ENCODE measurements at regions not wholly inside any gene's neighbourhood (a gene's known extent, or its start where the extent isn't known, plus 50 kb on each side); places are given as distances from the start of the nearest gene placed in this dataset.
"Not testable (repeated sequence)": the region's sequence is repeated elsewhere in the genome, so short reads cannot be mapped to it uniquely, and the experiment has no call there.

DNA sequence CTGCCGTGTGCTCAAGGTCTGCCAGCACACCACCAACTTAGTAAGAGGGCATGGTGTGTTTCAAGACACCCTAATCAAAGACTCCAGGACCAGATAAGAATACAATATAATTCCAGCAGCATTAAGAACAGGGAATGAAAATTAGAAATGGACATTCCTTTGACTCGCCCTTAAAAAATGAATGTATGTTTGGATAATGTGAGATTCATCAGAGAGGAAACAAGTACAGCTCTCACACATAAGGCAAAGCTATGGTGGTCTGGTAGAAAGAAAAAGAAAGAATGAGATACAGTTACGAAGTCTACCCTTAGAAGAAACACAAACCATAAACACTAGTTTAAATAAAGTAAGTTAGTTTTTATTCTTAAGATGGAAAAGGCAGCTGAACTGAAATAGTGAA is 174.8 kb upstream of the ANK3 start:
- DNase-seq = no peak

DNA sequence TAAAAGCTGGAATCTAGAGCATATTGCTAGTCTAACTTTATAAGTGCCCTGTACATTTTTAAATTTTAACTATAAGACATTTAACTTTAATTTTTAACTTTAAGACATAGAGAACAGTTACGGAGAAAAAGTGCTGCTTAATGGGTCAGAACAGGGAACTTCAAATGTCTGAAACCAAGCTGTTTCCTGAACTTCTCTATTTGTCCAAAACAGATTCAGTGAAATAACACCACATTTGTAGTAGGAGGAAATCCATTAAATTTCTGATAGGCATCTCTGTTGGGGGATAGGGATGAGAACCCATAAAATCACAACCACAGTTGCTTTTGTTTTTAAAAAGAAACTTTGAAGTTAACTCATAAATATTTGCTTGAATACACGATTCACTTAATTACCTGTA is 170.8 kb upstream of the ANK3 start:
- DNase-seq = peak; percentile 10 to 38 (median 29)

DNA sequence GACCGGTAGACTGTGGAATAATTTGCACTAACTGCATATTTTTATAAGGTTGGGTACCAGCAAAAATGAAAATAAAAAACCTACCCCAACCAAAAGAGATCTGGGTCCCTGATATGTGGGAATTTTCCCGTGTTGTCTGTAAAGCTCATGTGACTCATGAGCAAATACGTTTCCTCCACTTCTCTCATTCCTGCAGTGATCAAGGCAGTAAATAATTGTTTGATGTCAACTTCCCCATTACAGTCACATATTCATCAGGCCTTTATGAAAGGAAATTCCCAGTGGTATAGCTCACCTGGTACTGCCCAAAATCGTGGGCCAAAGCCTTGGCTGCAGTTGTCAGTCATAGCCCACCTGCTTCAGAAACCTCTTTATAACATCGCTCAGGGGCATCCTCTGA is 166.0 kb upstream of the ANK3 start:
- DNase-seq = peak; percentile 17 to 29 (median 26)

DNA sequence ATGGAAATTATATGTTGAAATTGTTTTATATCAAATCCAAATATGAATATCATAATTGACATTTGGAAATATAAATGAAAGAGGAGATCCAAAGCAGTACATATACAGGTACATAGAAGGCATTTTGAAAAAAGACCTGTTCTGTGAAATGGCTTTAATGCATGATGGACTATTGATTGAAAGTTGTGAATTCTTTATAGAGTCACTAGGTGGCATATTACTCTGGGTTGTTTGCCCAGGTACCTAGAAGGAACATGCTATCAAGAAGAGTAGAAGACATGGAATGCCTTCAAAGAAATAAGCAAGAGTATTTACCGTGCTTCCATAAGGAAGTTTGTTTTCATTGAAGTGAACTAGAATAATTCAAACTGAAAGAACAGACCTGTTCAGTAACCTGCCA is 160.0 kb upstream of the ANK3 start:
- peak in 1 of 3 donors; percentile 9 for DNase-seq

DNA sequence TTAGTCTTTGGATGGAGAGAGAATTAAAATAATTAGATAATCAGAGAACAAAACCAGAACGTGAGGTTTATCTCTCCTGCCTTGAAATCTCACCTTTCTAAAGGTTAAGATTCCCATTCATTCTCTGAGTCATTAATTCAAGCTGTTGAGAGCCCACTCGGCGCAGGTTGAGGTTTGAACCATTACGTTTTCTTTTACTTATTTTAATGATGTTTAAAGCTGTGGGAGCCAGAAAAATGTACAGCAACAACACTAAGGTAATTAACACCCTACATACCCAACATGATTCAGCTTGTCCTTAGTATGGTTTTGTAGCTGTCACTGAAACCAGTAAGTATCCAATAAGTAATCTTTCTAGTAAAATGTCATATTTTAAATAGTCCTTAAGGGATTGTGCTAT is 153.0 kb upstream of the ANK3 start:
- no peak for DNase-seq

DNA sequence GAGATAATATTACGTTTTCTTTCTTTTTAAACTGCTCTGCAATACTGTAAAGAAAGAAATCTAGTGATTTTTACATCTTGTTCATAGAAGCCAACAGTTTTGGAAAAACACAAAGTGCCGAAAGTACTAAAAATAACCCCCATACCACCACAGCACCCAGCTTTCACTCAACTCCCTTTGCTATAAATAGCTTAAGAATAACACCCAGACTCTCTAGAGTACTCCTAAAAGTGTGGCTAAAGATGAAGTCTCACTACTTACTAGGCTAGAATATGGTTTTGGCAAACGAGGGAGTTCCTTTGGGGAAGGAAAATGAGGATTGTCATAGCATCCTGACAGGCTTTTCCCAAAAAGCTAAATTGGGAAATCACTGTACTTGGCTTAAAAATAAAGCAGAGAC is 151.8 kb upstream of the ANK3 start:
- no peak for DNase-seq

DNA sequence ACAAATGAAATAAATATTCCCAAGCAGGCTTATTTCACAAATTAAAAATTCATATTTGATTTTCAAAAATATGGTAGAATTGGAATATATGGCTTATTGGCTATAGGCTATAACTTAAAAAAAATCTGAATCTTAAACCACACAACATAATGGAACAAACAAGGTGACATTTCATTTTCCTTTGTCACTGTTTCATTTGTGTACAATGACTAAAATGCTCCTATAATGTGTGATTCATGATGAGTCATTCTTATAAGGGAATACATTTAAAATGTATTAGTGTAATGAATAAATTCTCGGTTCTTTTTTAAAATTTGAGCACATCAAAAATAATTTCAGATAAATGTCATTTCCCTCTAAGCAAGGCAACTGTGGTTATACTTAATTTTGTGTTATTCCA is 148.0 kb upstream of the ANK3 start:
- peak in 2 of 3 donors; percentile 21 to 34 for DNase-seq

DNA sequence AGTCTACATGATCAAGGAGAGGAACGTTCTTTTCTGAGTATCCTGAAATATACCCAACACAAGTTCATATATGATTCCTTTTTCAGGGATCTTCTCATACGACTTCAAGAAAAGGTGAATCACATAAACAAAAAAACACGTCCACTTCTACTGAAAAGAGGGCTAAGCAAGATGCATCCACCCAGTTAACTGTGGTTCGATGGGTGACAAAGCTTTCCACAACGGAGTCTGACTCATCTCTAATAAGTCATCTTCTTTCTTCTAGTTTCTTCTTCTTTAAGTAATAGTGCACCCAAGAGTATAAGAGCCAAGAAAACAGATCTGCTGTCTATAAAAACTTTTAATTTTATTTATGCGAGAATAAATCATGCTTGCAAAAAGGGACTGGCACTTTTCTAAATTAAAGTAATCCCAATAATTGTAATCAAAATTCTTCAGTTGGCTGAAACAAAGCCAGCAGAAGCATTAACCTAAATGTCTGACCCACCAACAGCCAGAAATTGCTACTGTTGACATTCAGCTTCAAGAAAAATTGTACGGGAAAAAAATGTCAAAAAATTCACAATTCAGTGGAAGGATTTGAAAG is 146.9 kb upstream of the ANK3 start:
- peak; percentile 24 to 61 (median 43) for DNase-seq

DNA sequence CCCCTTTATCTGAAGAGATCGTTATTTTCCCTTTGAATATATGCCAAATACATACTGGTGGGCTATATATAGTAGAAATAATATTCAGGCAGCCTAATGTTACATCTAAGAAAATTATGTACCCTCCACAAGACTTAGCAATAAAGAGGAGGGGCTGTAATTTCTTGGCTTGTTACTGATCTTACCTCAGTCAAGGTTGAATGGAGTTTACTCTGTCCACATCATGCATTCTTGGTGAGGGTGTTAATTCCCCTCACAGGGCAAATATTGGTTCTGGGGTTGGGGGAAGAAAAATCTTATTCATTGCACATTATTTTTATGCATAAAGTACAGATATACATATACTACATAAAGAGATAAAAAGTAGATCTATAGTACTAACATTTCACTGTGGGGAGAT is 145.8 kb upstream of the ANK3 start:
- DNase-seq = no peak

DNA sequence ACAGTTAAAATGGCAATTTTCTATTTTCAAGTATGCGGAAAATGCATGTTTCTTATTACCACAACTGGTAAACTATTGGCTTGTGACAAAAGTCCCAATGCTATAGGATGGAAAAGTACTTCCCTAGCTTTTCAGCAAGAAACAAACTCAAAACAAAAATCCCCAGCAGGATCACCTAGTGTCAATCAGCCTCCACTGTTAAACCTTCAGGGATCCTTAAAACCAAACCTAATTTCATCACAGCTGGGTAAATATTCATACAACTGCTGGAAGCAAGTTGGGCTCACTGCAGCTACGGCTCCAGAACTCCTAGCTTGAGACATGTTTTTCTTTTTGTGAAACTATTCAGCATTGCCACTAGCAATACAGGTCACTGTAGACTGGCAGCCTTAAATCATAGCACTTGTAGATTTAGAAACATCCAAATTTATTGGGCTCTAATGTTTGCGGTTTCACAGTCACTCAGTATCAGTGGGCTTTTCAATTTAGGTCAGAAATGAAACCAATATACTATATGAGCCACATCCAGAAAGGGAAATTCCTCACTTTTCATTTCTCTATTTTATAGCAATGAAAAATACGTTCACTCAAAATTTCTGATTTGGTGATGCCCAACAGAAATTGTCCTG is 145.2 kb upstream of the ANK3 start:
- DNase-seq = peak in 2 of 3 donors; percentile 15 to 21

DNA sequence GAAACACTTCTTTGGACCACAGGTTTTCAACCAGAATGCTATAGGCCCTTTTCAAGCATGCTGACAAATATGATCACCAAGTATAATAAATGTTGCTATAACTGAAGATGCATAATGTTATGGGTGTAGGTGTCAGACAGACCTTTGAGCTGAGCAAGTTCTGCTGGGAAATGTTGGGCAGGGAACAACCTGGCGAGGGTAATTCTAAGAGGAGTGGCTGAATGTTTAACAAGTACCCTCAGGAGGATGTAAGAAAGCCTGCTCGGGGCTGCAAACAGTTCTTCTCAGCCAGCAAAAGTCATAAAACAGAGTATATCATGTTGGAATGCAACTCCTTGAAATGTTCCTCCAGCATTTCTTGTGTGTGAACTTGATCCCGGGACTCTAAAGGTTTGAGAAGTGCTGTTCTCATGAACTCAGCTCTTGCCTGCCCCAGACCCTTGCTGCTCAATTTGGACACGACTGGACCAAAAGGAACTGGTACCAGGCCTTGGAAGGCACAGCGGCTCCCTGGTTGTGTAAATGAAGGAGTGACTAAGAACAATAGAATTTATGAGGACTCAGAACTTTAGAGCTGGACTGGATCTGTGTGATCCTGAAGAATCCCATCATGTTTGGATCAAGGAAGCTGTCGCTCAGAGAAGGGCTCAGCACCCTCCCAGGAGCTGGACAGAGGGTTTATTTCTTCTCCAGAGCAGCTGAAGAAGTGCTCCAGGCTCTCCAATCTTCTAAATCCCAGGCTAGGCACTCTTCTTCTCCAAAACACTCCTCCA is 143.2 kb upstream of the ANK3 start:
- no peak for DNase-seq

DNA sequence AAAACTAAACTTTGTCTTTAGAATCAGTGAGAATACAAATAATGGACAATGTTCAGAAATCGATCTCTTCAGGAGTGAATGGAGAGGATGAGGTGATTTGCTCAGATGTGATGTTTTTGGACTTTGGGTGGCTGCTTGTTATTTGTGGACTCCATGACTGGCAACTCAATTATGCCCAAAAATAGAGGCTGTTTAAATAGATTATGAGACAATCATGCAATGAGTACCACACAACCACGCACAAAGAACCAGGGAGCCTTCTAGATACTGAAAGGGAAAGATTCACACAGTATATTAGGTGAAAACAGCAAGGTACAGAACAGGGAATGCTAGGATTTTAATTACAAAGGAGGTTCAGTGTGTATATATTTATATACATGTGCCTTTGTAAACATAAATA is 141.3 kb upstream of the ANK3 start:
- DNase-seq = no peak

DNA sequence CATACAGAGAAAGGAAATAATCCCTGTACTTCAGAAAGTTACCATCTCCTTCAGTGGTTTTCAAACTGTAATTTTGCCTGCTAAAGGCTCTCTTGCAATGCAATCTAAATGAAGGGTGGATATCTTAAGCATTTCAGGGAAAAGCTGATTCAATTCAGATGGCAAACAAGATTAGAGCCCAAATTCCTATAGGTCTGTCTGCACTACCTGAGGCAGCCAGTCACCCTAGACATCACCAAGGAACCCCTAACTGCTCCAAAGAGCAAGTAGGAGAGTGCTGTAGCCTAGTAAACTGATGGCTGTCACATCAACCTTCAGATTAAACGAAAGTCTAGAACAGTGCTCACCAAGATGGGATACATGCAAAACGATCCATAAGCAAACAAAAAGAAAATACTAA is 138.0 kb upstream of the ANK3 start:
- DNase-seq = no peak

DNA sequence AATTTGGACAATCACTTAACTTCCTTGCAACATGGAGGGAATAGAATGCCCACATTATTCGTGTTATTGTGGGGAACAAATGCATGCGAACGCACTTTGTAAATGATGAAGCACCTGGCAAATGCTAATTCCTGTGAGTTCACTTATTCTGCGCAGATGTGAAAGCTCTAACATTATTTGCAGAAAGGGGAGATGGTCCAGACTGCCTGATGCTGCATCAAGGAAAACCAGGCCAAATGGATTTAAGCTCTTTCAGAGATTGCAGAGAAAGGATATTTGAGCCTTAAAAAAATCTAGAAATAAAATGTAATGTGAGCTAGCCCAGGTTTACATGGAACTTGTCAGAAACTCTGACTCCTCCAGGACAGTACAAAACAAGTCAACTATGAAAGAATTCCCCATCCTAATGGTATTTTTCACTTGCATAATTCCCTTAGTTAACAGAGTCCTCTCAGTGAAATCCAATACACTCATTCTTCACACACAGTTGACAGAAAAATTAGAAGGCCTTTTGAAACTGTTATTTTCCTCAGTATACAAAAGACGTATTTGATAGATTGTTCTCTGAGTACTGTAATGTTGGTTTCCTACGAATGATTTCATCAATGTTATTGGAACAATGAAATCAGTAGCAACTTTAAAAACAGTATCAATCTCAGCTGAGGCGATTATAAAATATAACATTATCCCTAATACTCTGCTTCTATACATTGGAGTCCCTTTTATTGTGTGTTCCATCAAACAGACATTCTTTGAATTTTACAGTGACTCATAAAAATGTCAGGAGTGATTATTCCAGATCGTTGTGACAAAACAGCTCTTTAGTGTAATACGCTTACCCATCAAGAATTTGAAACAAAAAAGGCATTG is 136.3 kb upstream of the ANK3 start:
- no peak for DNase-seq

DNA sequence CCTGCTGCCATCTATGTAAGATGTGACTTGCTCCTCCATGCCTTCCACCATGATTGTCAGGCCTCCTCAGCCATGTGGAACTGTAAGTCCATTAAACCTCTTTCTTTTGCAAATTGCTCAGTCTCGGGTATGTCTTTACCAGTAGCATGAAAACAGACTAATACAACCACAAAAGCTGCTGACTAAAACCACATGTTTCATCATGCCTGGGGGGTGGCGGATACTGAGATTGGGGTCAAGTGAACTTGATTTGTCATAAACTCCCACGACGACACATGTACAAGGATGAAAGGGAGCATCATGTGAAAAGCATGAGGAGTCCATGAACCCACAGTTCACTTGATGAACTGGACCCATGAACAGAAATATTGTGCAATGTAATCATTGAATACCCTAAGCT is 134.9 kb upstream of the ANK3 start:
- DNase-seq = no peak

DNA sequence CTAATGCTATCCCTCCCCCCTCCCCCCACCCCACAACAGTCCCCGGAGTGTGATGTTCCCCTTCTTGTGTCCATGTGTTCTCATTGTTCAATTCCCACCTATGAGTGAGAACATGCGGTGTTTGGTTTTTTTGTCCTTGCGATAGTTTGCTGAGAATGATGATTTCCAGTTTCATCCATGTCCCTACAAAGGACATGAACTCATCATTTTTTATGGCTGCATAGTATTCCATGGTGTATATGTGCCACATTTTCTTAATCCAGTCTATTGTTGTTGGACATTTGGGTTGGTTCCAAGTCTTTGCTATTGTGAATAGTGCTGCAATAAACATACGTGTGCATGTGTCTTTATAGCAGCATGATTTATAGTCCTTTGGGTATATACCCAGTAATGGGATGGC is 133.7 kb upstream of the ANK3 start:
- DNase-seq = not testable (repeated sequence)

DNA sequence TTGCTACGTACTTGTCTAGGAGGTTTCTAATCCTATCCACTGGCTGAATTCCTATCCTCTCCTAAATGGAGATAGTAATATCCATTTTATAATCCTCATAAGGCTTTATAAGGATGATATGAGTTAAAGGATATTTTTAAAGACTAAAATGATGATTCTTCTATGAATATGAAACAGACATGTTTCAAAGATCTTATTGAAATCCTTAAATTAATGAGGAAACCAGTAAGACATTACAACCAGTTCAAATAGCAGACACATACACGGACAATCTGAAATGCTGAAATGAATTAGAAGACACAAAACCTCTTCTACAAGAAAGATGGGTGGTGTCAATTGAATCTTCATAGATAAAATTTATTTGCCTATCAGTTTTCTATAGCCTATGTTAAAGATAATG is 132.9 kb upstream of the ANK3 start:
- no peak for DNase-seq

DNA sequence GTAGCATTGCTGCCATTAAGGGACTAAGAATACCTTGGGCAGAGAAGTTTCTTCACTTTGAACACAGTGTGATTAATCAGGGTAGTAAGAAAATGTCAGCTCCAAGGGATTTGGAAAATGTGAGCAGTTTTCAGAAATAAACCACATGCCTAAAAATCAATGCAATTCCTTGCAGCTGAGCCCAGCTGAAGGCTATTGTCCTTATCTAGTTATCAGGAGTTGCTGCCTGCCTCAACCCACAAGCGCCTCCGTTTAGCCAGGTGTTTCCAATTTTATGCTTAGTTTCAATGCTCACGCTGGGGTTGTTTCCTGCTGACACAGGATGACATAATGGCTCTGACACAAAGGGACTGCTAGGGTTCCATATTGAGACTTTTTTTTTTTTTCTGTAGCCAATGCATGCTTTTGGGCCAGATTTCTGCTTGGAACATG is 132.3 kb upstream of the ANK3 start:
- DNase-seq = no peak

DNA sequence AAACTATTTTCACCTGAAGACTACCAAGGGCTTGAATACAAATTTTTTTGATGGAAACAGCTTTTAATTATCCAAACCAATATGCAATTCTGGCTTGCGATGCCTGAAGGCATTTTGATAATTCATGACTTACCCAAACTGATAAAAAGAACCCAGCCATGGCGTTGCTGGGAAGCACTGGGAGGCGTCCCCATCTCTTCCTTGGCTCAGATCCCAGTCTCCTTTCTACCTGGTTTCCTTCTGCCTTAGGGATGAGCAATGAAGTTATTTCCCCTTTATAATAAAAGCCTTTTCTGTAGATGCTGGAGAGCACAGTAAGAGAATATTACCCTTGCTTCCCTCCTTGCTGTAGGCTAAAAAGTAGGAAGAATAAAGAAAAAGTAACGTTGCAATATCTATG is 129.1 kb upstream of the ANK3 start:
- no peak for DNase-seq

DNA sequence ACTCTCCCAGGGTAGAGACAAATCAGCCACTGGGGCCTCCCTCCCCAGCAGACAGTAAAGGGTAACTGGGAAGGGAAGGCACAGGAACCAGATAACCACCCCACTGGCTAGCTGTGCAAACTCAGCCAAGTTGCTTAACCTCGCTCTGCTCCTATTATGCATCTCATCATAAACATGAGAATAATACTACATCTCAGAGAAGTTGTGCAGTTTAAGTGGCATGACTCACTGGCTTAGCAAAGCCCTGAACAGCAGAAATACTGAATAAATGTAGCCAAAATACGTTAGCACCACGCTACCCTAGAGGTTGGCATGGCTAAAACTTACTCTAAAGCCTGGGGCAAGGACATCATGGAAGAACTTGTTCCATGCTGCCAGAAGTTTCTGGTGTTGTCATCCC is 128.1 kb upstream of the ANK3 start:
- DNase-seq = no peak

DNA sequence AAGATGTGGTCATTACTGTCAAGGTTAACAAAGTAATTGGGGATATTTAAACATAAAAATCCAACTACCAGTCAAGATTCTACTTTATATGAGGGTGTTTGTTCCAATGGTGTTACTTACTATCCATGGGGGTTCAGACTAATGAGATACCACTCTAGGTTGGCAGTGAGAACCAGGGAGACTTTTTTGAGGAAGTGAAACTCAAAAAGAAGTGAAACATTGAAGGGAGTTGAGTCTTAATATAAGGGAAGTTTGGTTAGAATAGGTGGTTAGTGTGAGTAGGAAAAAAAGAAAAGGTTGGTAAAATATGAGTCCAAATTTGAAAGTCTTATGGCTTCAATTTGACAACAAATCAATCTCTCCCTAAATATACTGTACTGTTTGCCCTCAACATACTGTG is 123.6 kb upstream of the ANK3 start:
- DNase-seq = peak in 1 of 3 donors; percentile 42

DNA sequence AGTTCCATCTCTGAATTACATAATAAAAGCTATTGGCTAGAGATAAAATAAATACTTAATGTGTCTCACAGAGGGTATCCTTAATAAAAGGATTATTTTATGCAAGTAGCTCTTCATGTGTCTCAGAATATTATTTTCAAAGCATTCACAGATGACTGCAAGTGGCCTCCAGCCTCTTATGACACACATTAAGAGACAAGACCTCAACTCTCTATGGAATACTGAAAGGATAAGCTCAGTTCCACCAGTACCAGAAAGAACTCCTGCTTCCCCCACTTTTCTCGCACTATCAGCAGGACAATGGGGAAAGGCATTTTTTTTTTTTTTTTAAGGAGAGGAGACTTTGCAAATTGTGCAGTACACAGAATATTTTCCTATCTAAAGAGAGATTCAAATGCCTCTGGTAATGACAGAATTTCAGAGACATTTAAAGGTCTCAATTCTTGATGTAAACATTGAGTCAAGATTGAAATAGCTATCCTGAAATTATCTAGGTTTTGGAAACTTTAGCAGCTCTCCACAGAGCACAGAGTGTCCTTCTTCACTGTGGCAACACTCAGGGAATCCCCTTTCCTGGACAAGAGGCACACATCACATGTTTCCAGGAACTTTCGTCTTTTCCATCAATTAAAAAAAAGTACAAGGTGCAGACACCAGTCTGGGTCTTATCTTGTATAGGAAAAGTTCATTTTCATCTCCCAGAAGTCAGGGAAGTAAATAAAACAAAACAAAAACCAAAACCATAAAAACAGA is 122.0 kb upstream of the ANK3 start:
- DNase-seq = no peak

DNA sequence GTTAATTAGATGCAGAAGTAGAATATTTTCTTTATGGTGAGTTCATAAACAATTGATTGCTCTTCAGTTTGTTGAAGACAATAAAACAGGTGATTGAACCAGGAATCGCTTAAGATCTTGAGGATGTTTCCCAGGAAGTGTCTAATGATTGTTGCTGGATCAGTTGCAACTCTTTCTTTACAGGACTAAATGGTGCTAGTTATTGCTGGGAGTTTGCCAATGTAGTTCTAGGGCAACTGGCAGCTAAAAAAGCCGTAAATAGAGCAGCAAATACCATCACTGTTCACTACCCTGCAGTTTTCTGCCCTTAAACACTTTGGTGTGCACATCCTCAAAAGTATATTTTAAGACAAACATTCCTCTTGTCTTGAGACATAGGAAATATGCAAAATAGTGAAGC is 119.2 kb upstream of the ANK3 start:
- no peak for DNase-seq

Measured in suppressor macrophage treated with lipopolysaccharide for 1 hour (primary cell).